ENCODE measurements at regions not wholly inside any gene's neighbourhood (a gene's known extent, or its start where the extent isn't known, plus 50 kb on each side); places are given as distances from the start of the nearest gene placed in this dataset.
"Not testable (repeated sequence)": the region's sequence is repeated elsewhere in the genome, so short reads cannot be mapped to it uniquely, and the experiment has no call there.

- H3K27ac ChIP-seq; H3K27me3 ChIP-seq; H3K9me3 ChIP-seq; H3K4me1 ChIP-seq; DNase-seq; intact Hi-C loops (cut with DNase I); ATAC-seq; H3K36me3 ChIP-seq; H3K4me3 ChIP-seq: not testable (repeated sequence)
These were observed 80.6 kb upstream of the PLEKHG4B start for GRCh38 chr5:11392-11791.

DNA sequence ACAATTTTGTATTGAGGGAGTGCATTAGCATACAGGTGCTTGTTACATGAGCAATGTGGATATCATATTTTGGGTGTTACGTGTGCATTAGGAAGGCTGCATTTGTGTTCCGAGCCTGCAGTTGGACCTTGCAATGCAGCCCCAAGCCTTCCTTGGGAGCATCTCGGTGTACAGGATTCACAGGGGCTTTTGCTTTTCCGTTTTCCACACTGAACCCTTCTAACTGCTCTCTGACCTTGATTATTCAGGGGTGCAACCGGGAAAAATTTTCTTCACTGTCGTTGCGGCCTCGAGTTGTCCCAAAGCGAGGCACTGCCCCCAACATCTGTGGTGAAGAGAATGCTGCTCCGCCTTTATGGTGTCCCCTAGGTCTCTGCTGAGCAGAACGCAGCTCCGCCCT is 80.1 kb upstream of the PLEKHG4B start:
- no peaks in the 10 kb centered on the region for H3K4me1 ChIP-seq
- ATAC-seq, result no peak
- H3K36me3 ChIP-seq, result no peaks in the 10 kb centered on the region
- H3K9me3 ChIP-seq, result no peaks in the 10 kb centered on the region
- 77 to 82% methylated on average over 12 of the region's 12 CpGs for WGBS, 2 donors
- TF ChIP-seq CTCF (IDR thresholded peaks at IDR 0.05), result no peak
- no peak overlapping the region for H3K4me3 ChIP-seq
- H3K27me3 ChIP-seq, result no peaks in the 10 kb centered on the region
- no peak for DNase-seq
- no peak overlapping the region for H3K27ac ChIP-seq
- intact Hi-C loops (cut with DNase I), result no loop called here

DNA sequence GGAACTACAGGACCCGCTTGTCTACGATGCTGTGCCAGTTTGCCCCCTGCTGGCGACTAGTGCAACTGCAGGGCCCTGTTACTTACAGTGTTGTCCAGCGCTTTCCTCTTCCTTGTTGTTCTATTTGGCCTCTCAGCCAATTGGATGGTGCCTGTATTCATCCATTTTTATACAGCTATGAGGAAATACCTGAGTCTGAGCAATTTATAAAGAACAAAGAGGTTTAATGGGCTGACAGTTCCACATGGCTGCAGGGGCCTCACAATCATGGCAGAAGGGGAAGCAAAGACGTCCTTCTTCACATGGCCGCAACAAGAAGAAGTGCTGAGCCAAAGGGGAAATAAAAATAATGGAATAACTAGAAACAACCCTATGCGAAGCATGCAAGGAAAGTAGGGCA is 78.7 kb upstream of the PLEKHG4B start:
- no peak for TF ChIP-seq CTCF (IDR thresholded peaks at IDR 0.05)
- Histone ChIP-seq H3K27me3 (no peaks in the 10 kb centered on the region), H3K36me3 (no peaks in the 10 kb centered on the region), H3K27ac (no peak overlapping the region), H3K4me1 (no peaks in the 10 kb centered on the region), H3K9me3 (no peaks in the 10 kb centered on the region), H3K4me3 (no peak overlapping the region)
- WGBS, 2 donors, result 69 to 74% methylated on average over 6 to 7 of the region's 7 CpGs
- intact Hi-C loops (cut with DNase I), result no loop called here
- ATAC-seq, result no peak
- no peak for DNase-seq

DNA sequence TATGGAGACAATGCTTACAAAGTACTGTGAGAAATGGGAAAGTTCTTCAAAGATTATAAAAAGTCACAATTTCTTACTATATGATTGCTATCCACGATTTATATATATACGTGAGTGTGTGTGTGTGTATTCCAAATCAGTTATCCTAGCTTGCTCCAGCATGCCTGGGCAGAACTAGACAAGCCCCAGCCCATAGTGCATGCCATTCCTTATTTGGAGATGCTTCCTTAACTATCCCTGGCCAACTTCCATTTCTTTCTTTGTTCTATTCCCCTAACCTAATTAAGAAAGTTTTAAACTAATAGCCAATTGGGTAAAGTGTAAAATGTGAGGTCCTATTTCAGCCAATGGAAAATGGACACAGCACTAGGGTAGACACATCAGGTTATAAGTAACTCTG is 77.3 kb upstream of the PLEKHG4B start:
- ATAC-seq; H3K4me3 ChIP-seq; H3K9me3 ChIP-seq; intact Hi-C loops (cut with DNase I); H3K4me1 ChIP-seq; H3K36me3 ChIP-seq; DNase-seq; H3K27ac ChIP-seq; H3K27me3 ChIP-seq: not testable (repeated sequence)
- 30 to 37% methylated on average over 2 of the region's 2 CpGs for WGBS, 2 donors

- H3K27ac ChIP-seq; intact Hi-C loops (cut with DNase I); H3K9me3 ChIP-seq; ATAC-seq; H3K4me3 ChIP-seq; H3K36me3 ChIP-seq; DNase-seq; H3K4me1 ChIP-seq: not testable (repeated sequence)
- WGBS, 2 donors, result 78 to 87% methylated on average over 6 of the region's 6 CpGs
- peaks cover 0 to 17% (median 0%) of the 10 kb centered on the region in 7 donors for H3K27me3 ChIP-seq
These were observed 71.7 kb upstream of the PLEKHG4B start for GRCh38 chr5:20276-20675.

DNA sequence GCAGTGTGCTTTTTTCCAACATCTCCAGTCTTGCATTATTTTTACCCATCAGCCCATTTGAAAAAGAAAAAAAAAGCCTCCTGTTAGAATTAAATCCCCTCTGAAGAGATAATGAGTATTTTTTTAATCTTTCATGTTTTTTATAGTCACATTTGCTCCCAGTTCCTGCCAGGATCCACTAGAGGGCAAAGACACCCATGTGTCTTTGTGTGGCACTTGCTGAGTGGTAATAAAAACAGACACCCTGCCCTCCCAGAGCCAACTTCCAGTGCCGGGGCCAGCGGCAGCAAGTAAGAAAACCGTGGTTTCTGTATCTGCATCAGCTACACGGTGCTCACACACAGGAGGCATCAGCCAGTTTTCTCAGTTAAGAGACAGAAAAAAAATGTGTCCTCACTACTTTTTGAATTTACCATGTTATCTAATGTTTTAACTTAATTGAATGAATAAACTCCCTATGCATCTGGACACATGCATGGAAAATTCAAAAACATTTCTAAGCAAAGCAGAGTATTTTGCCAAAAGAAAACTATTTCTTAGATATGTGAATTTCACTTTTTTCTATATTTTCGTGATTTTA is 70.2 kb upstream of the PLEKHG4B start:
- H3K27ac ChIP-seq, result no peak overlapping the region
- intact Hi-C loops (cut with DNase I), result no loop called here
- H3K27me3 ChIP-seq, result peaks cover 0 to 17% (median 3%) of the 10 kb centered on the region in 7 donors
- DNase-seq (no peak), ATAC-seq (no peak)
- TF ChIP-seq CTCF (IDR thresholded peaks at IDR 0.05), result peak in 7 of 9 donors; percentile 11 to 38 (median 33)
- no peaks in the 10 kb centered on the region for H3K4me1 ChIP-seq
- H3K9me3 ChIP-seq, result no peaks in the 10 kb centered on the region
- H3K4me3 ChIP-seq, result no peak overlapping the region
- 31 to 40% methylated on average over 5 of the region's 5 CpGs for WGBS, 2 donors
- no peaks in the 10 kb centered on the region for H3K36me3 ChIP-seq

DNA sequence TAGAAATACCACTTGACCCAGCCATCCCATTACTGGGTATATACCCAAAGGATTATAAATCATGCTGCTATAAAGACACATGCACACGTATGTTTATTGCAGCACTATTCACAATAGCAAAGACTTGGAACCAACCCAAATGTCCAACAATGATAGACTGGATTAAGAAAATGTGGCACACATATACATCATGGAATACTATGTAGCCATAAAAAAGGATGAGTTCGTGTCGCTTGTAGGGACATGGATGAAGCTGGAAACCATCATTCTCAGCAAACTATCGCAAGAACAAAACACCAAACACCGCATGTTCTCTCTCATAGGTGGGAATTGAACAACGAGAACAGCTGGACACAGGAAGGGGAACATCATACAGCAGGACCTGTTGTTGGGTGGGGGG is 68.1 kb upstream of the PLEKHG4B start:
- H3K27ac ChIP-seq; H3K4me1 ChIP-seq; intact Hi-C loops (cut with DNase I); H3K36me3 ChIP-seq; H3K4me3 ChIP-seq; ATAC-seq; H3K9me3 ChIP-seq; DNase-seq: not testable (repeated sequence)
- 74 to 75% methylated on average over 5 of the region's 6 CpGs for WGBS, 2 donors
- peaks cover 0 to 17% (median 3%) of the 10 kb centered on the region in 7 donors for H3K27me3 ChIP-seq

GRCh38 chr5:25067-25466 is 66.9 kb upstream of the PLEKHG4B start:
- ATAC-seq; intact Hi-C loops (cut with DNase I); H3K9me3 ChIP-seq; H3K4me1 ChIP-seq; DNase-seq; H3K27ac ChIP-seq; H3K36me3 ChIP-seq; H3K4me3 ChIP-seq: not testable (repeated sequence)
- 19 to 29% methylated on average over 2 of the region's 2 CpGs for WGBS, 2 donors
- peaks cover 0 to 24% (median 6%) of the 10 kb centered on the region in 7 donors for H3K27me3 ChIP-seq
